Sigmoid colon (tissue), 6 donors: ENCODE measurements at regions not wholly inside any gene's neighbourhood (a gene's known extent, or its start where the extent isn't known, plus 50 kb on each side); places are given as distances from the start of the nearest gene placed in this dataset.

Experiments used
- DNase-seq: peaks from one replicate; pipeline ENCODE4 v3.0.0-alpha.2; 2019
- H3K27ac ChIP-seq, 4 donors: fragments of 200-600 bp; sonication (generic); one replicate each; pipeline ENCODE4 v1.5.1; 2016 to 2019; ENCODE audit warnings: mild to moderate bottlenecking in 1 of 4
- H3K27me3 ChIP-seq, 3 donors: fragments of 200-600 bp; sonication (generic); one replicate each; pipeline ENCODE4 v1.5.1; 2019; ENCODE audit warnings: mild to moderate bottlenecking in 1 of 3
- H3K36me3 ChIP-seq, 4 donors: fragments of 200-600 bp; sonication (generic); one replicate each; pipeline ENCODE4 v1.5.1; 2016 to 2019
- H3K4me1 ChIP-seq, 4 donors: fragments of 200-600 bp; sonication (generic); one replicate each; pipeline ENCODE4 v1.5.1; 2017 to 2019
- H3K4me3 ChIP-seq, 4 donors: fragments of 200-600 bp; sonication (generic); one replicate each; pipeline ENCODE4 v1.5.1; 2017 to 2019; ENCODE audit warnings: mild to moderate bottlenecking in 2 of 4, moderate library complexity in 1 of 4
- H3K9me3 ChIP-seq, 4 donors: fragments of 200-600 bp in 3 of 4; sonication (generic) in 3 of 4; one replicate each; pipeline versions ENCODE4 v1.5.1 to v1.6.1; 2013 to 2019
- EP300 ChIP-seq, 4 donors: sonication (generic); formaldehyde crosslinking; IDR thresholded peaks; one replicate each; pipeline ENCODE4 v1.6.1; 2017; ENCODE audit warnings: antibody characterized with exemption in 4 of 4
- POLR2A ChIP-seq, 2 donors: fragments of 450-650 bp; IDR thresholded peaks; one replicate each; pipeline ENCODE4 v1.6.1; 2016; ENCODE audit warnings: antibody characterized with exemption in 2 of 2, mild to moderate bottlenecking in 2 of 2, moderate library complexity in 2 of 2
- POLR2AphosphoS5 ChIP-seq, 4 donors: sonication (generic); formaldehyde crosslinking; IDR thresholded peaks; one replicate each; pipeline ENCODE4 v1.6.1; 2017; ENCODE audit warnings: antibody characterized with exemption in 4 of 4
- WGBS, 2 donors: extraction: QIAGEN DNeasy Blood & Tissue Kit; methylation state at CpG; one replicate each; pipeline ENCODE4 v1.1.7; 2013; 5-methylcytosine and 5-hydroxymethylcytosine counted together
- intact Hi-C: fragments of 100-400 bp; cut with DNase I; formaldehyde crosslinking; loops from one replicate; pipeline ENCODE4 v1.15.1; 2023
- TF ChIP-seq, protein P1 (sequence below), 4 experiments: fragments of 450-650 bp in 3 of 4; fragments of 200-600 bp in 1 of 4; IDR thresholded peaks; one replicate each; pipeline ENCODE4 v1.5.1; 2016 to 2019; ENCODE audit warnings: antibody characterized with exemption in 4 of 4, mild to moderate bottlenecking in 3 of 4, moderate library complexity in 2 of 4
- donor health status: healthy with polysubstance abuse.
- donor health status: healthy.

DNA sequence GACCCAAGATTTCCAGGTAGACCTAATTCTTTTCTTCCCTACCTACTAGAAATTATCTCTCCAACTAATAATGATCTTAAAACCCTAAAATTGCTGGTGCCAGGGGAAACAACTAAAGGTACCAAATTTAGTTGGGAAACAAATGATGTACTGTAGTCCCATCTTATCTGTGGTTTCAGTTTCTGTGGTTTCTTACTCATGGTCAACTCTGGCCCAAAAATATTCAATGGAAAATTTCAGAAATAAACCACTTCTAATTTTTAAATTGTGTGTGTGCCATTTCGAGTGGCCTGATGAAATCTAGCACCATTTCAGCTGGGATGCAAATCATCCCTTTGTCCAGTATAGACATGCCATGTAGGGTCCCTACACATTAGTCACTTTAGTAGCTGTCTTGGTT lies 475.2 kb upstream of the EPHA7 start:
- intact Hi-C loops: no loop called here

DNA sequence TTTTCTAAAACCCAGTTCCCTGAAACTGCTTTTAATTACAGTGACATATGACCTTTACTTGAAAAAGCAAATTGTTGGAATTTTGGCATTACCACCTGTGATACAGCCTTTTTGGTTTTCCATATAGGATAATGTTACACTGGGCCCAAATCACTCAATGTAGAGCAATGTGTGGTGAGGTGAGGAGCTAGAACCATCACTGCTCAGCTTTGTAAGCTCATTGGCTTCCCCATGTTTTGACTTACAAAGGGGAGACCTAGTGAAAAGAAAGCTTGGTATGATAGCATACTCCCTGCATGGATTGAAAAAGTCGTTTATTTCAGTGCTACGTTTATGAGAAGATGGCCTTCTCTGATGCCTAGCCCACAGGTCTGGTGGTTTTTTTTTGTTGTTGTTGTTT lies 470.4 kb upstream of the EPHA7 start:
- H3K4me1 ChIP-seq: no peaks in the 10 kb centered on the region
- no peak overlapping the region for H3K27ac ChIP-seq
- no peaks in the 10 kb centered on the region for H3K9me3 ChIP-seq
- intact Hi-C loops: no loop called here
- H3K36me3 ChIP-seq: no peaks in the 10 kb centered on the region
- WGBS, 2 donors: 84 to 88% methylated on average over 2 of the region's 2 CpGs
- no peak for DNase-seq
- TF ChIP-seq POLR2AphosphoS5 (IDR thresholded peaks at IDR 0.05): no peak
- TF ChIP-seq POLR2A (IDR thresholded peaks at IDR 0.05): no peak
- TF ChIP-seq, protein P1, sequence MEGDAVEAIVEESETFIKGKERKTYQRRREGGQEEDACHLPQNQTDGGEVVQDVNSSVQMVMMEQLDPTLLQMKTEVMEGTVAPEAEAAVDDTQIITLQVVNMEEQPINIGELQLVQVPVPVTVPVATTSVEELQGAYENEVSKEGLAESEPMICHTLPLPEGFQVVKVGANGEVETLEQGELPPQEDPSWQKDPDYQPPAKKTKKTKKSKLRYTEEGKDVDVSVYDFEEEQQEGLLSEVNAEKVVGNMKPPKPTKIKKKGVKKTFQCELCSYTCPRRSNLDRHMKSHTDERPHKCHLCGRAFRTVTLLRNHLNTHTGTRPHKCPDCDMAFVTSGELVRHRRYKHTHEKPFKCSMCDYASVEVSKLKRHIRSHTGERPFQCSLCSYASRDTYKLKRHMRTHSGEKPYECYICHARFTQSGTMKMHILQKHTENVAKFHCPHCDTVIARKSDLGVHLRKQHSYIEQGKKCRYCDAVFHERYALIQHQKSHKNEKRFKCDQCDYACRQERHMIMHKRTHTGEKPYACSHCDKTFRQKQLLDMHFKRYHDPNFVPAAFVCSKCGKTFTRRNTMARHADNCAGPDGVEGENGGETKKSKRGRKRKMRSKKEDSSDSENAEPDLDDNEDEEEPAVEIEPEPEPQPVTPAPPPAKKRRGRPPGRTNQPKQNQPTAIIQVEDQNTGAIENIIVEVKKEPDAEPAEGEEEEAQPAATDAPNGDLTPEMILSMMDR (IDR thresholded peaks at IDR 0.05): no peak
- no peak for TF ChIP-seq EP300 (IDR thresholded peaks at IDR 0.05)
- no peak overlapping the region for H3K4me3 ChIP-seq
- no peaks in the 10 kb centered on the region for H3K27me3 ChIP-seq

More for the DNA sequence above, 475.2 kb upstream of the EPHA7 start:
- TF ChIP-seq POLR2AphosphoS5 (IDR thresholded peaks at IDR 0.05) (no peak), POLR2A (IDR thresholded peaks at IDR 0.05) (no peak), EP300 (IDR thresholded peaks at IDR 0.05) (no peak)
- TF ChIP-seq, protein P1 (IDR thresholded peaks at IDR 0.05): no peak
- WGBS, 2 donors: 76 to 81% methylated on average over 1 of the region's 1 CpG
- H3K9me3 ChIP-seq: no peaks in the 10 kb centered on the region
- no peak overlapping the region for H3K4me3 ChIP-seq
- H3K27ac ChIP-seq: no peak overlapping the region
- no peak for DNase-seq
- H3K27me3 ChIP-seq: no peaks in the 10 kb centered on the region
- H3K4me1 ChIP-seq: no peaks in the 10 kb centered on the region
- H3K36me3 ChIP-seq: no peaks in the 10 kb centered on the region

DNA sequence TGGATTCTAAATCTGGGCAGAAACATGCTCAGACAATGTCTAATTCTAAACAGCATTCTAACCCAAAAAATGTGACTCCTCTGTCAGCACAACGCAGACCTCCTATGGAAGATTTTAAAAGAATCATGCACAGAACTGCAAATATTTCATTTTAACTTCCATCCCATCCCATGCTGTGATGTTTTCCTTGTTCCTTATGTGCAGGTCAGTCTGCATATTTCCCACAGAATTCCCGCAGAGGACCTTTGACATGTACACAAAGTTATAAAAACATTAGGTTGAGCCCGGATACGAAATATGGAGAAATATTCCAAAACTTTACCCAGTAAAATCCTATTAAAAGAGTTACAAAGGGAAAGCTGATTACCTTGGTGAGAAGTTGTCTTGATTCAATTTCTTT lies 467.1 kb upstream of the EPHA7 start:
- Histone ChIP-seq H3K27ac (no peak overlapping the region), H3K27me3 (no peaks in the 10 kb centered on the region), H3K4me3 (no peak overlapping the region), H3K4me1 (no peaks in the 10 kb centered on the region), H3K9me3 (no peaks in the 10 kb centered on the region), H3K36me3 (no peaks in the 10 kb centered on the region)
- no peak for DNase-seq
- WGBS, 2 donors: 76 to 83% methylated on average over 4 of the region's 4 CpGs
- no peak for TF ChIP-seq POLR2AphosphoS5 (IDR thresholded peaks at IDR 0.05)
- no peak for TF ChIP-seq POLR2A (IDR thresholded peaks at IDR 0.05)
- TF ChIP-seq EP300 (IDR thresholded peaks at IDR 0.05): no peak
- TF ChIP-seq, protein P1 (IDR thresholded peaks at IDR 0.05): no peak
- intact Hi-C loops: no loop called here

DNA sequence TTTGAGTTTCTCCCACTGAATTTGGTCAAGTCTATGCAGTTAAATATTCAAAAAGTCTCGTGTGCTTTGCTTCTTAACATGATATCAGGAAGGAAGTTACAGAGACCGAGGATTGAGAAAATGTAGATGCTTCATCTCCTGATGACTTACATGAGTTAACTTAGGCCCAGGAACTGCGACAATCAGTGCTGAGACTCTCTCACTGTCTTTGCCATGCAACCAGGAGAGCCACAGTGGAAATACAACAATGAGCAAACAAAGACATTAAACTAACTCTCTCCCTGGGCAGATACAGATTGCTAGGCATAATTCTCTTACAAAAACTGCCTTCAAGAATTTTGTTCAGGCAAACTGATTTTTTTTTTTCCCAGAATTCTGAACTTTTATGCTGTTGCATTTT lies 440.6 kb upstream of the EPHA7 start:
- intact Hi-C loops: no loop called here
- TF ChIP-seq POLR2AphosphoS5 (IDR thresholded peaks at IDR 0.05) (no peak), POLR2A (IDR thresholded peaks at IDR 0.05) (no peak), EP300 (IDR thresholded peaks at IDR 0.05) (no peak)
- TF ChIP-seq, protein P1 (IDR thresholded peaks at IDR 0.05): no peak
- H3K36me3 ChIP-seq: no peaks in the 10 kb centered on the region
- H3K27ac ChIP-seq: no peak overlapping the region
- WGBS, 2 donors: 74 to 76% methylated on average over 3 of the region's 3 CpGs
- no peak for DNase-seq
- H3K4me1 ChIP-seq: no peaks in the 10 kb centered on the region
- no peaks in the 10 kb centered on the region for H3K27me3 ChIP-seq
- peaks cover 0 to 3% (median 1%) of the 10 kb centered on the region in 4 donors for H3K9me3 ChIP-seq
- H3K4me3 ChIP-seq: no peak overlapping the region

DNA sequence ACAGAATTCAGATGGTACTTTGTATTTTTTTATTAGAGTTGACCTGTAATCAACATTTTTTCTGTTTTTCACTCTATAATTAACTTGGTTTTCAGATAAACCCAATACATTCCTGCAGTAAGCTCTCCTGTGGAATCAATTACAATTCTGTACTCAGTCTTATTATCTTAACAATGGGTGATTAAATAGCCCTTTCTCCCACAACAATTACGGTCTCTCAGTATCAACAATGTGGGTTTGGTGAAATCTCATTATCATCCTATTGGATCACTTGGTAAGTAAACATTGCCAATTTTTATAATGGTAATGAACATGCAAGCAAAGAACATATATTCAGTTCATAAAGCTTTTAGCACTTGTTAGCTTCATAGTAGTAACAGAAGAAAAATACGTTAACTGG lies 438.9 kb upstream of the EPHA7 start:
- WGBS, 2 donors: 85 to 89% methylated on average over 2 of the region's 2 CpGs
- intact Hi-C loops: no loop called here
- H3K36me3 ChIP-seq: no peaks in the 10 kb centered on the region
- H3K27me3 ChIP-seq: no peaks in the 10 kb centered on the region
- no peak overlapping the region for H3K4me3 ChIP-seq
- H3K9me3 ChIP-seq: peaks cover 0 to 3% (median 1%) of the 10 kb centered on the region in 4 donors
- H3K4me1 ChIP-seq: no peaks in the 10 kb centered on the region
- TF ChIP-seq POLR2A (IDR thresholded peaks at IDR 0.05) (no peak), EP300 (IDR thresholded peaks at IDR 0.05) (no peak), POLR2AphosphoS5 (IDR thresholded peaks at IDR 0.05) (no peak)
- TF ChIP-seq, protein P1 (IDR thresholded peaks at IDR 0.05): no peak
- H3K27ac ChIP-seq: no peak overlapping the region
- no peak for DNase-seq
